ENCODE measurements at regions not wholly inside any gene's neighbourhood (a gene's known extent, or its start where the extent isn't known, plus 50 kb on each side); places are given as distances from the start of the nearest gene placed in this dataset.
"Not testable (repeated sequence)": the region's sequence is repeated elsewhere in the genome, so short reads cannot be mapped to it uniquely, and the experiment has no call there.

GRCh38 chr20:1814861-1815260, 80.3 kb upstream of the SIRPA start:
- TF ChIP-seq FOXM1 (IDR thresholded peaks at IDR 0.05; ENCODE audit: borderline replicate concordance); NFRKB (IDR thresholded peaks at IDR 0.05); CTBP1 (IDR thresholded peaks at IDR 0.05; ENCODE audit: borderline replicate concordance): not testable (repeated sequence)

All from HEK293T (cell line).